ENCODE measurements at regions not wholly inside any gene's neighbourhood (a gene's known extent, or its start where the extent isn't known, plus 50 kb on each side); places are given as distances from the start of the nearest gene placed in this dataset.

GRCh38 chr4:15213302-15213970 lies 211.2 kb downstream of the CPEB2 start:
- intact Hi-C loops (cut with DNase I), result no loop called here
- no peak for TF ChIP-seq CTCF (IDR thresholded peaks at IDR 0.05; ENCODE audit: borderline replicate concordance, extremely low read depth, insufficient read depth)
- FAIRE-seq, result no peak
- Histone ChIP-seq H3K27ac (ENCODE audit: low read depth in 2 of 2, low read length in 2 of 2) (no peak overlapping the region), H3K27me3 (ENCODE audit: control insufficient read depth, insufficient read depth, low read length) (no peaks in the 10 kb centered on the region), H3K9ac (ENCODE audit: low read length in 3 of 3) (no peak overlapping the region), H3K9me3 (ENCODE audit: control insufficient read depth in 2 of 3, insufficient read depth in 1 of 3, low read length in 3 of 3) (no peaks in the 10 kb centered on the region), H3K36me3 (ENCODE audit: control insufficient read depth in 2 of 3, insufficient read depth in 3 of 3, low read length in 3 of 3) (no peaks in the 10 kb centered on the region), H3K4me1 (ENCODE audit: control insufficient read depth in 2 of 3, insufficient read depth in 2 of 3, low read depth in 1 of 3, low read length in 3 of 3) (no peaks in the 10 kb centered on the region), H3K4me3 (ENCODE audit: low read length in 3 of 3) (no peak overlapping the region)
- DNase-seq, result no peak

- H3K4me1 ChIP-seq (ENCODE audit: control insufficient read depth in 2 of 3, insufficient read depth in 2 of 3, low read depth in 1 of 3, low read length in 3 of 3), result no peaks in the 10 kb centered on the region
- no peak for FAIRE-seq
- H3K36me3 ChIP-seq (ENCODE audit: control insufficient read depth in 2 of 3, insufficient read depth in 3 of 3, low read length in 3 of 3), result no peaks in the 10 kb centered on the region
- H3K27me3 ChIP-seq (ENCODE audit: control insufficient read depth, insufficient read depth, low read length), result no peaks in the 10 kb centered on the region
- intact Hi-C loops (cut with DNase I), result no loop called here
- no peak for DNase-seq
- H3K27ac ChIP-seq (ENCODE audit: low read depth in 2 of 2, low read length in 2 of 2), result no peak overlapping the region
- TF ChIP-seq CTCF (IDR thresholded peaks at IDR 0.05; ENCODE audit: borderline replicate concordance, extremely low read depth, insufficient read depth), result no peak
- no peak overlapping the region for H3K4me3 ChIP-seq (ENCODE audit: low read length in 3 of 3)
- H3K9me3 ChIP-seq (ENCODE audit: control insufficient read depth in 2 of 3, insufficient read depth in 1 of 3, low read length in 3 of 3), result no peaks in the 10 kb centered on the region
- H3K9ac ChIP-seq (ENCODE audit: low read length in 3 of 3), result no peak overlapping the region
Measured at GRCh38 chr4:15215109-15215508, 212.7 kb upstream of the C1QTNF7 start.

- intact Hi-C loops (cut with DNase I), result no loop called here
- no peak for FAIRE-seq
- DNase-seq, result no peak
- Histone ChIP-seq H3K4me3 (ENCODE audit: low read length in 3 of 3) (no peak overlapping the region), H3K27ac (ENCODE audit: low read depth in 2 of 2, low read length in 2 of 2) (no peak overlapping the region), H3K27me3 (ENCODE audit: control insufficient read depth, insufficient read depth, low read length) (no peaks in the 10 kb centered on the region), H3K9me3 (ENCODE audit: control insufficient read depth in 2 of 3, insufficient read depth in 1 of 3, low read length in 3 of 3) (no peaks in the 10 kb centered on the region), H3K4me1 (ENCODE audit: control insufficient read depth in 2 of 3, insufficient read depth in 2 of 3, low read depth in 1 of 3, low read length in 3 of 3) (no peaks in the 10 kb centered on the region), H3K36me3 (ENCODE audit: control insufficient read depth in 2 of 3, insufficient read depth in 3 of 3, low read length in 3 of 3) (no peaks in the 10 kb centered on the region), H3K9ac (ENCODE audit: low read length in 3 of 3) (no peak overlapping the region)
- no peak for TF ChIP-seq CTCF (IDR thresholded peaks at IDR 0.05; ENCODE audit: borderline replicate concordance, extremely low read depth, insufficient read depth)
Measured at GRCh38 chr4:15226203-15226602, 201.6 kb upstream of the C1QTNF7 start.
